Upper lobe of right lung (tissue), 1 donor: ENCODE measurements at regions not wholly inside any gene's neighbourhood (a gene's known extent, or its start where the extent isn't known, plus 50 kb on each side); places are given as distances from the start of the nearest gene placed in this dataset.

Experiments
- ATAC-seq: fragments of 200-7000 bp; cut with Tn5 transposase; one replicate; pipeline ENCODE4 v1.9.1; 2020; ENCODE audit warnings: mild to moderate bottlenecking, moderate library complexity
- DNase-seq: peaks from one replicate; pipeline ENCODE4 v3.0.0-alpha.2; 2020
- H3K27ac ChIP-seq: fragments of 200-600 bp; one replicate; pipeline ENCODE4 v1.8.0; 2022
- H3K27me3 ChIP-seq: fragments of 200-600 bp; one replicate; pipeline ENCODE4 v1.8.0; 2022; ENCODE audit warnings: mild to moderate bottlenecking
- H3K36me3 ChIP-seq: fragments of 200-600 bp; one replicate; pipeline ENCODE4 v1.8.0; 2022
- H3K4me1 ChIP-seq: fragments of 200-600 bp; one replicate; pipeline ENCODE4 v1.8.0; 2022
- H3K4me3 ChIP-seq: fragments of 200-600 bp; one replicate; pipeline ENCODE4 v1.8.0; 2022; ENCODE audit warnings: mild to moderate bottlenecking
- H3K9me3 ChIP-seq: fragments of 200-600 bp; one replicate; pipeline ENCODE4 v1.8.0; 2022
- intact Hi-C: fragments of 100-400 bp; cut with DNase I; formaldehyde crosslinking; loops from one replicate; pipeline ENCODE4 v1.11.0; 2022
- TF ChIP-seq, protein P1 (sequence below): fragments of 200-600 bp; IDR thresholded peaks from one replicate; pipeline ENCODE4 v1.8.0; 2022; ENCODE audit warnings: antibody characterized with exemption
- donor health status: DM: no; HTN: yes; CAD: no; lungs with severe emphysema.

DNA sequence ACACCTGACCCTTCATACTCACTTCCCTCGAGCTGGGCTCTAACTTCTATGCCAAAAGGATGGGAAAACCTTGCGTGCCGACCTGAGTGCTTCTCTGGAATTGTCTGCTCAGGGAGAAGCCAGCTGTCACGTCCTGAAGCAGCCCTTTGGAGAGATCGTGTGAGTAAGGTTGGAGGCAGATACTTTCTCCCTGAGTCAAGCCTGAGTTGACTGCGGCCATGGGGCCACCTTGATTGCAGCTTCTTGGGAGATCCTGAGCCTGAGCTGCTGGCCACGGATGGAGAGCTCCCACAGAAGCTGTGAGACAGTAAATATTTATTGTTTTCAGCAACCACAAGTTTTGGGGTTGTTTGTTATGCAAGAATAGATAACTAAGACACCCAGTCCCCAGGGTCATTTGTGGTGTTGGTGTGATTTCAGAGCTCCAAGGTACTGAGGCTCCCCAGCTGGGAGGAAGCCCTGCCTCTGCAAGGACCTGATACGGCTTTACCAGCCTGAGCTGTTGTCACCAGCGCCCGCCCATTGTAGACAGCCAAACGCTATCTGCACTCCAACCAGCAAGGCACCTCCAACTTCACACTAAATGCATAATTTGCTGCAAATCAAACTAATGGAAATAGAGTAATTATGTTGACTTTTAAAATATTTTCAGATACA is 531.6 kb downstream of the PTPRU start:
- Histone ChIP-seq H3K4me3 (no peak overlapping the region), H3K9me3 (no peaks in the 10 kb centered on the region), H3K4me1 (no peaks in the 10 kb centered on the region), H3K27ac (no peak overlapping the region), H3K36me3 (no peaks in the 10 kb centered on the region), H3K27me3 (peaks cover 12% of the 10 kb centered on the region)
- ATAC-seq: no peak
- no peak for DNase-seq
- intact Hi-C loops: no loop called here
- TF ChIP-seq, protein P1, sequence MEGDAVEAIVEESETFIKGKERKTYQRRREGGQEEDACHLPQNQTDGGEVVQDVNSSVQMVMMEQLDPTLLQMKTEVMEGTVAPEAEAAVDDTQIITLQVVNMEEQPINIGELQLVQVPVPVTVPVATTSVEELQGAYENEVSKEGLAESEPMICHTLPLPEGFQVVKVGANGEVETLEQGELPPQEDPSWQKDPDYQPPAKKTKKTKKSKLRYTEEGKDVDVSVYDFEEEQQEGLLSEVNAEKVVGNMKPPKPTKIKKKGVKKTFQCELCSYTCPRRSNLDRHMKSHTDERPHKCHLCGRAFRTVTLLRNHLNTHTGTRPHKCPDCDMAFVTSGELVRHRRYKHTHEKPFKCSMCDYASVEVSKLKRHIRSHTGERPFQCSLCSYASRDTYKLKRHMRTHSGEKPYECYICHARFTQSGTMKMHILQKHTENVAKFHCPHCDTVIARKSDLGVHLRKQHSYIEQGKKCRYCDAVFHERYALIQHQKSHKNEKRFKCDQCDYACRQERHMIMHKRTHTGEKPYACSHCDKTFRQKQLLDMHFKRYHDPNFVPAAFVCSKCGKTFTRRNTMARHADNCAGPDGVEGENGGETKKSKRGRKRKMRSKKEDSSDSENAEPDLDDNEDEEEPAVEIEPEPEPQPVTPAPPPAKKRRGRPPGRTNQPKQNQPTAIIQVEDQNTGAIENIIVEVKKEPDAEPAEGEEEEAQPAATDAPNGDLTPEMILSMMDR: no peak

DNA sequence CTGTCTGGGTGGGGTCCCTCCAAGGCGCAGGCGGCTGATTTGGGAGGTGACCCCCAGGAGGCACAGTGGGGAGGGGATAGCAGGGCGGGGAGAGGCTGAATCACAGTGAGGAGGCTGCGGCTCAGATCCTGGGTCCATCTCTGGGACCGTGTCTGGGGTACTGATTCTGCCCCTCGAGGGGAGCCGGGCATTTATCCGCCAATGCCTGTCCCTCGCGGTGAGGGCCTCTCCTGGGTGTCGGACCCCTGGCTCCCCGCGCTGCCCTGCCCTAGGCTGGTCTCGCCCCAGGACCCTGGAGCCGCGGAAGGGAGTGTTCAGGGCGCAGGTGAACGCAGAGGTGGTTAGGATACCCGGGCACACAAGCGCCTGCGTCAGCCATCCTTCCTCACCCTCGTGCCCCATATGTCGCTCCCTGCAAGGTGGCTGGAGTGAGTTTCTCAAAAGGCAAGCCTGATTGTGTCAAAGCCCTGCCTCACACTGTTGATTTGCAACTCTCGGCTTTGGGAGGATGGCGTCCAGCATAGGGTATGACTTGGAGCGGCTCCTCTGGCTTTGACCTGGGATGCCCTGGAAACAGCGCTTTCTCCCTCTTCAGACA is 530.9 kb downstream of the PTPRU start:
- no peak for DNase-seq
- no peak for ATAC-seq
- no peak overlapping the region for H3K27ac ChIP-seq
- intact Hi-C loops: no loop called here
- TF ChIP-seq, protein P1: no peak
- peaks cover 12% of the 10 kb centered on the region for H3K27me3 ChIP-seq
- no peaks in the 10 kb centered on the region for H3K9me3 ChIP-seq
- H3K4me3 ChIP-seq: no peak overlapping the region
- H3K36me3 ChIP-seq: no peaks in the 10 kb centered on the region
- H3K4me1 ChIP-seq: no peaks in the 10 kb centered on the region

DNA sequence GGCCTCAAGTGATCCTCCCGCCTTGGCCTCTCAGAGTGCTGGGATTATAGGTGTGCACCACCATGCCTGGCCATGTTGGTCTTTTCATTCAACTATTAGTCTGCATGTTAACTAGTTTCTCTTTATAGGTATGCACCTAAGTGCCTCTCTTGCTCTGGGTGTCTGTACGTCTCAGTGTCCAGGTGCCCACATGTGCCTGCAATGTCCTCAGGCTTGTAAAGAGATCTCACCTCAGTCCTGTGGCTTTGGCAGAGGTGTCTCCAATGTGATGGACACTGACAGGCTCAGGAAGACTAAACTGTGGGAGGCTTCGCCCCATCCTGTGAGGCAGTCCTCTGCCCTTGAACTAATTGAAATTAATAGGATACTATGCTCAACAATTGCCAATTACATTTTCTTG is 526.3 kb downstream of the PTPRU start:
- intact Hi-C loops: no loop called here
- TF ChIP-seq, protein P1: no peak
- H3K9me3 ChIP-seq: no peaks in the 10 kb centered on the region
- H3K27me3 ChIP-seq: peaks cover 12% of the 10 kb centered on the region
- DNase-seq: no peak
- H3K36me3 ChIP-seq: no peaks in the 10 kb centered on the region
- no peak overlapping the region for H3K4me3 ChIP-seq
- H3K4me1 ChIP-seq: no peaks in the 10 kb centered on the region
- ATAC-seq: no peak
- H3K27ac ChIP-seq: no peak overlapping the region

DNA sequence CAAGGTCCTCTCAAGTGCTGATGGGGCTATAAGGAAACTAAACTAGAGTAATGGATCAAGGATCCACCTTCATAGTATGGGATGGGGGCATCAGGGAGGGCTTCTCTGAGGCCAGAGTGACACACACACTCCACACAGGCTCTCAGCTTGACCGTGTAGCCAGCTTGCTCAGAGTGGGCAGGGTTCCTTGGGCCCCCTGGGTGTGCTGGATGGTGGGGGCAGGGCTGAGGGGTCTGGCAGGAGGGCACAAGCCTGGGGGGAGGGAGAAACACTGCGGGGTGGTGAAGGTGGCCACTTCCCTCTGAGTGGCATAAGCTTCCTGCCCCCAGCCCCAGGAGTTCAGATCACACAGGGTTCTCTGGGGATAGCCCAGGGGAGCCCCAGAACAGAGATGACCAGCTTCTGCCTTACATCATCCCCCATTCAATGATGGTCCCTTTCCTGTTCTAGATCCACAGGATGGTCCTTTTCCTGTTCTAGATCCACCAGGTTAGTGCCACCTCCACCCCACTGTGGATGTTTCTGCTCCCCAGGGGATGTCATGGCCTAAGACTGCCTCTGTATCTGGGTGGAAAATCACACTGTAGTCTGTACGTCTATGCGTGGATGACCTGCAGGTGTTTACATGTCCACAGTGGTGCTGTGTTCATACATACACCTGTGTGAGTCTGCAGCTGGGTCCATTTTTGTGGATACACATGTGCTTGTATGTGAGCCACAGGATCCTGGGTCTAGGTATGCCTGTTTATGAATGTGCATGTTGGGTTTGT is 525.0 kb downstream of the PTPRU start:
- DNase-seq (no peak), ATAC-seq (peak; percentile 24)
- no peaks in the 10 kb centered on the region for H3K4me1 ChIP-seq
- TF ChIP-seq, protein P1: no peak
- H3K36me3 ChIP-seq: no peaks in the 10 kb centered on the region
- no peak overlapping the region for H3K27ac ChIP-seq
- H3K4me3 ChIP-seq: no peak overlapping the region
- intact Hi-C loops: no loop called here
- H3K27me3 ChIP-seq: peaks cover 3% of the 10 kb centered on the region
- H3K9me3 ChIP-seq: no peaks in the 10 kb centered on the region

DNA sequence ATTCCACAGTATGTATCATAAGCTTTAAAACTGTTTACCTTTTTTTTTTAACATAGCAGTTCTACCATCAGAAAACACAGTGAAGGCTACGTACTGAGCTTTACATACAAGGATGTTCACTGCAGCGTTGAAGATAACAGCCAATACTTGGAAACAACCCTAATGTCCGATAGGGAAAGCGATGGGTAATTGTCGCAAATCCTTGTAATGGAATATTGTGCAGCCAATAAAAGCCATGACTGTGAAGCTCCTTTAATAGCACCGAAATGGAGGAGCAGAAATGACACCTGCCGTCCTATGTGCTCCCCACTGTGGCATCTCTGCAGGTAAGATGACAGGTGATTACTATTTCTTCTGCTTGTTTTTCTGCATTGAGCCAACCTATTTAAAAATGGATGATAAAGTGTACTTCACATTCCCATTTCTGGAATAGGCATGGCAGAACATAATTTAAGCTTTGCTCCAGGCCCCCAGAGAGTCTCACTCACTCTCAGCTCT is 523.8 kb downstream of the PTPRU start:
- Histone ChIP-seq H3K27ac (no peak overlapping the region), H3K36me3 (no peaks in the 10 kb centered on the region), H3K9me3 (no peaks in the 10 kb centered on the region), H3K4me1 (no peaks in the 10 kb centered on the region), H3K27me3 (peaks cover 3% of the 10 kb centered on the region), H3K4me3 (no peak overlapping the region)
- DNase-seq: no peak
- intact Hi-C loops: no loop called here
- no peak for ATAC-seq
- TF ChIP-seq, protein P1: no peak
